ENCODE measurements at regions not wholly inside any gene's neighbourhood (a gene's known extent, or its start where the extent isn't known, plus 50 kb on each side); places are given as distances from the start of the nearest gene placed in this dataset.

- Mint-ChIP-seq H3K27ac (no peak overlapping the region), H3K4me3 (no peak overlapping the region), H3K27me3 (ENCODE audit: insufficient read depth) (peaks cover 6% of the 10 kb centered on the region), H3K36me3 (ENCODE audit: low read depth) (no peaks in the 10 kb centered on the region), H3K9me3 (peaks cover 4% of the 10 kb centered on the region; the same call in 1 of the 2 replicates), H3K4me1 (ENCODE audit: low read depth) (no peaks in the 10 kb centered on the region)
- no peak for TF ChIP-seq CTCF (IDR thresholded peaks at IDR 0.05)
- DNase-seq = no peak
Measured at GRCh38 chr1:63157085-63157484, 165.3 kb upstream of the FOXD3 start.

GRCh38 chr1:63169057-63169456 is 153.3 kb upstream of the FOXD3 start:
- Mint-ChIP-seq H3K4me1 (ENCODE audit: low read depth) (no peaks in the 10 kb centered on the region), H3K36me3 (ENCODE audit: low read depth) (no peaks in the 10 kb centered on the region), H3K9me3 (peaks cover 5% of the 10 kb centered on the region), H3K4me3 (no peak overlapping the region), H3K27ac (no peak overlapping the region), H3K27me3 (ENCODE audit: insufficient read depth) (no peaks in the 10 kb centered on the region)
- no peak for TF ChIP-seq CTCF (IDR thresholded peaks at IDR 0.05)
- no peak for DNase-seq

- TF ChIP-seq CTCF (IDR thresholded peaks at IDR 0.05) = no peak
- Mint-ChIP-seq H3K4me1 (ENCODE audit: low read depth) (no peaks in the 10 kb centered on the region), H3K27ac (no peak overlapping the region), H3K4me3 (no peak overlapping the region), H3K27me3 (ENCODE audit: insufficient read depth) (peaks cover 2% of the 10 kb centered on the region; the same call in 1 of the 2 replicates), H3K36me3 (ENCODE audit: low read depth) (no peaks in the 10 kb centered on the region), H3K9me3 (peaks cover 22% of the 10 kb centered on the region; the same call in 1 of the 2 replicates)
- DNase-seq = no peak
Measured at GRCh38 chr1:63173161-63173560, 149.2 kb upstream of the FOXD3 start.

- peaks cover 4% of the 10 kb centered on the region; the same call in 1 of the 2 replicates for H3K9me3 Mint-ChIP-seq
- no peaks in the 10 kb centered on the region for H3K4me1 Mint-ChIP-seq (ENCODE audit: low read depth)
- H3K27ac Mint-ChIP-seq = no peak overlapping the region
- no peaks in the 10 kb centered on the region for H3K36me3 Mint-ChIP-seq (ENCODE audit: low read depth)
- H3K27me3 Mint-ChIP-seq (ENCODE audit: insufficient read depth) = peaks cover 3% of the 10 kb centered on the region; the same call in 1 of the 2 replicates
- H3K4me3 Mint-ChIP-seq = no peak overlapping the region
- no peak for TF ChIP-seq CTCF (IDR thresholded peaks at IDR 0.05)
- DNase-seq = no peak
Measured at GRCh38 chr1:63189677-63190076, 132.7 kb upstream of the FOXD3 start.

- peaks cover 3% of the 10 kb centered on the region; the same call in 1 of the 2 replicates for H3K27me3 Mint-ChIP-seq (ENCODE audit: insufficient read depth)
- no peak for DNase-seq
- H3K27ac Mint-ChIP-seq = no peak overlapping the region
- no peak for TF ChIP-seq CTCF (IDR thresholded peaks at IDR 0.05)
- no peaks in the 10 kb centered on the region for H3K4me1 Mint-ChIP-seq (ENCODE audit: low read depth)
- H3K36me3 Mint-ChIP-seq (ENCODE audit: low read depth) = no peaks in the 10 kb centered on the region
- H3K9me3 Mint-ChIP-seq = peaks cover 4% of the 10 kb centered on the region; the same call in 1 of the 2 replicates
- no peak overlapping the region for H3K4me3 Mint-ChIP-seq
Measured at GRCh38 chr1:63190171-63190570, 132.2 kb upstream of the FOXD3 start.

Measured in HFFc6 (cell line).